ENCODE measurements at regions not wholly inside any gene's neighbourhood (a gene's known extent, or its start where the extent isn't known, plus 50 kb on each side); places are given as distances from the start of the nearest gene placed in this dataset.
"Not testable (repeated sequence)": the region's sequence is repeated elsewhere in the genome, so short reads cannot be mapped to it uniquely, and the experiment has no call there.

DNA sequence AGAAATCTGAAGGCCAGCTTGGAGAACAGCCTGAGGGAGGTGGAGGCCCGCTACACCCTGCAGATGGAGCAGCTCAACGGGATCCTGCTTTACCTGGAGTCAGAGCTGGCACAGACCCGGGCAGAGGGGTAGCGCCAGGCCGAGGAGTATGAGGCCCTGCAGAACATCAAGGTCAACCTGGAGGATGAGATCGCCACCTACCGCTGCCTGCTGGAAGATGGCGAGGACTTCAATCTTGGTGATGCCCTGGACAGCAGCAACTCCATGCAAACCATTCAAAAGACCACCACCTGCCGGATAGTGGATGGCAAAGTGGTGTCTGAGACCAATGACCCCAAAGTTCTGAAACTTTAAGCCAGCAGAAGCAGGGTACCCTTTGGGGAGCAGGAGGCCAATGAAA, 318.4 kb downstream of the ZFHX3 start:
- not testable (repeated sequence) for DNase-seq

DNA sequence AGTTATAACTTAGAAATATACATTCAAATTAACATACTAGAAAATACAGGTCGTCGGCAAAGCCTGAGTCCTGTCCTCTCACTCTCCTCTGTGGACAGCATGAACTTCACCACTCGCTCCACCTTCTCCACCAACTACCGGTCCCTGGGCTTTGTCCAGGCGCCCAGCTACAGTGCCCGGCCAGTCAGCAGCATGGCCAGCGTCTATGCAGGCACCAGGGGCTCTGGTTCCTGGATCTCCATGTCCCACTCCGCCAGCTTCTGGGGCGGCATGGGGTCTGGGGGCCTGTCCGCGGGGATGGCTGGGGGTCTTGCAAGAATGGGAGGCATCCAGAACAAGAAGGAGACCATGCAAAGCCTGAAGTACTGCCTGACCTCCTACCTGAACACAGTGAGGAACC, 319.4 kb downstream of the ZFHX3 start:
- no peak for DNase-seq

DNA sequence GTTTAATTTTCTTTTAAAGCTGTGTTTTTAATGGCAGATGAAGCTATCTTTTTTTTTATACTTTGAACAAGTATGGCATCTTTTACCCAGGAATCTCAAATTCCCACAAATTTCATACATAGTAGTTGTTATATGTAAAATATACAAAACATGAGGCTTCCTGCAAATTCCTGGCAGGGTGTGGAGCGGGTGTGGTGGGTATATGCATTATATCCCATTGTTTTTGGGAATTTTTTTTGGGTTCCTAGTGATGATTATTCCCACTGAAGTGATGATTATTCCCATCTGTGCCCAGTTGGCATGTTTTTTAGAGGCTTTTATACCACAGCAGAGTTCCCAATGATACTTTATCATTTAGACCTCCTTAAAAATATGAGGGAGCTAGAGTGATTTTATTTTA, 320.4 kb downstream of the ZFHX3 start:
- no peak for DNase-seq

DNA sequence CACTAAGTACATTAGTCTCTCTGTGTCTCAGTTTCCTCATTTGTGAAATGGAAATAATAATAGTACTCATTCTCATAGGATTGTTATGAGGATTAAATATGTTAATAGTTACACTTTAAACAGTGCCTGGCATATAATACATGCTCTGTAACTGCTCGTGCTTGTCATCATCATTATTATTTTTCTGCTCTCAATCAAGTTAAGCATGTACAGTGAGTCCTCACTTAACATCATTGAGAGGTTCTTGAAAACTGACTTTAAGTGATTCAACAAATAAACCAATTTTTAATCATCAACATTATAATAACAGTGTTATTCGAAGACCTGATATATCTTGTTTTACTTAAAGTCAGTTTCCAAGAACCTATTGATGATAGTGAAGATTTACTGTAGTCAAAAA, 322.3 kb downstream of the ZFHX3 start:
- no peak for DNase-seq

DNA sequence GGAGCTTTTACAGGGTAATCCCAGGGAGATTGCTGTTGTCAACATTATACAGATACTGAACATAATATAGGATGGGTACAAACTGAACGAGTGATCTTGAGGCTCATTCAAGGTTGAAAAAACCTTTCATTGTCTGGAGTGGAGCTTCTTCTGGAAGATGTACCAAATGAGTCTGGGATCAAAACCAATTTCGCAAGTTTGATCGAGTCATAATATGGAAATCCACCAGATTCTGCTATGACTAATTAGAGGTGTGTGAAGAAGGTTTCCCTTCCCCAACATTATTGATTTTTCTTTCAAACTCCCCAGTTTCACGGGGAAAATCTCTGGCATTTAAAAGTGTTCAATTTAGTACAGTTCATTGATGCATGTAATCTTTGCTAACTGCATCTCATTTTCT, 324.1 kb downstream of the ZFHX3 start:
- no peak for DNase-seq

- no peak for DNase-seq
These were observed 325.4 kb downstream of the ZFHX3 start for GRCh38 chr16:72722552-72722951.

DNA sequence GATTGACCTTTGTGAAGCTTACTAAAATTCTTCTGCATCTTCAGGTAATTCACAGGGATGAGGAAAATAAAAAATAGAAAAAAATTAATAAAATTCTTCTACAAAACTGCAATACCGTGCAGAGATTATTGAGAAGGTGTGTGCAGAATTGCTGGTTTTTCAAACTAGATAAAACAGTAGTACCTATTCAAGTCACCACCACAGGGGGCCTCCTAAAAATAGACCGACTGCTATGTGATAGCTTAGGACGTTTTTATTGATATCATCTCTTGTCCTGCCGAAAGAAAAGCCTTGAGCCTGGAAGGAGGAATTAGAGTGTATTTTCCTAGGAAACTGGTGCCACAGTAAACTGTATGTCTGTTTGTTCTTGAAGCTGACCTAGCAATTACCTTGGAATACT, 325.9 kb downstream of the ZFHX3 start:
- no peak for DNase-seq

- DNase-seq = no peak
These were observed 332.7 kb downstream of the ZFHX3 start for GRCh38 chr16:72715267-72715666.

DNA sequence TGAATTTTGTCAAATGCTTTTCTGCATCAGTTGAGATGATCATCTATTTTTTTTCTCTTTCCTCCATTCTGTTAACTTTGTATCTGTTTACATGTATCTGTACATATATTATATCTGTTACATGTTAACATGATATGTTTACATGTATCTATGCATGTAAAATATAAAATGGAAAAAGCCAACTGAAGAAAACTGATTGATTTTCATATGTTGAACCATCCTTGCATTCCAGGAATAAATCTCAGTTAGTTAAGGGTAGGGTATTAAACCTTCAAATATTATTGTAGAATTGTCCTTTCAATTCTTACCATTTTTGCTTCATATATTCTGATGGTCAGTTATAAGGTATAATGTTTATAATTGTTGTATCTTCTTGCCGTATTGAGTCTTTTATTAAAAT, 336.1 kb downstream of the ZFHX3 start:
- DNase-seq = no peak

DNA sequence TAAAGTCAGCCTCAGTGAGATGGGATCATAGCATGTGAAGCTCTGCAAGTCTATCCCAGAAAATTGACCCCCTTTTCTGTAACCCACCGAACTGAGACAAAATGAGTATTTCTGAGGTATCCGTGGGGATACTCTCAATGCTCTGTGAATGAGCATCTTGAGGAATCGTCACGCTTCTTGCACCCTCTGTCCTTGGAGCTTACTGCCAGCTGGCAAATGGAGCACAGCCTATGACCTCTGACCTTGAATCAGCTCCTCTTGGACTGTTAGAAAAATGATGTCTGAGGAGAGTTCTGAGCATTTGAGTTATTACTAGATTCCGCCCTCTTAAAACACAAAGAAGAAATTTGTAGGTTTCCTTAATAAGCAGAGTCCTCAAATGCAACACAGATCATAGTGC, 342.1 kb downstream of the ZFHX3 start:
- DNase-seq = no peak

- DNase-seq = no peak
These were observed 343.1 kb downstream of the ZFHX3 start for GRCh38 chr16:72704746-72705372.

GRCh38 chr16:72689851-72690250, 358.1 kb downstream of the ZFHX3 start:
- no peak for DNase-seq

GRCh38 chr16:72680732-72681131, 367.2 kb downstream of the ZFHX3 start:
- DNase-seq = no peak

- DNase-seq = no peak
These were observed 368.1 kb downstream of the ZFHX3 start for GRCh38 chr16:72679856-72680255.

GRCh38 chr16:72677662-72678447, 370.1 kb downstream of the ZFHX3 start:
- DNase-seq = no peak

GRCh38 chr16:72673118-72673517, 374.8 kb downstream of the ZFHX3 start:
- no peak for DNase-seq

DNA sequence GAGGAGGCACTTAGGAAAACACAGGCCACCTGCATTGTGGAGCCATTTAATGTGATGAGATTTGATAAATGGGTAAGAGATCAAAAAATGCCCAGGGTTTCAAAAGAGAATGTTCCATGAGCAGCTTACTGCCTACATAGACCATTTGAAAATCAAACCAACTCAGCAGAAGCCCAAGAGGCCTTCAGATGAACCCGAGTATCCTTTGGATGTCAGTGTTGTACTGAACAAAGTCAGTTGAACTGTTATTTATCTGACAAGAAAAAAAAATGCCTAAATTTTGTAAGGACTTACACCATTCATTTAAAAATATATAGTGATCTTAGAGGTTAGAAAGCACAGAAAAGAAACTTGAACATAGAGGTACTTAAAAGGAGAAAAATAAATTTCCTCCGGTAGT, 381.7 kb downstream of the ZFHX3 start:
- DNase-seq = no peak

DNA sequence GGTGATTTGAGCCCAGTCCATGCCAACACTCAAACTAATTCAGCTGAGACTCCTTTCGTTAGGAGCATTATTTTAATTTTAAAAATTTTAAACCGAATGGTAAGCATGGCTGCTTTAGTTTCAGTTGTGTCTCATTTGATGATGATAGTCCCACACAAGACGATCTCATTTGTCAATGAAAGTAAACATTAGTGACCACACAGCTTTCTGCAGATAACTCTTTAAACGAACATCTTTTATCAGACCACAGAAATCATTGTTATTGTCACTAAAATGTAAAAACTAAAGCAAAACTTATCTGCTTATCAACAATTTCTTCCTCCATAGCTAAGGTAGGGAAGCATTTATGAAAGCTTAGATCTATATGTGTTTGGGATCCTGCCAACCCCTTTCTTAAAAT, 382.2 kb downstream of the ZFHX3 start:
- no peak for DNase-seq

GRCh38 chr16:72664509-72665408, 383.2 kb downstream of the ZFHX3 start:
- peak; percentile 99 for DNase-seq

GRCh38 chr16:72664056-72664508, 383.8 kb downstream of the ZFHX3 start:
- DNase-seq = no peak

DNA sequence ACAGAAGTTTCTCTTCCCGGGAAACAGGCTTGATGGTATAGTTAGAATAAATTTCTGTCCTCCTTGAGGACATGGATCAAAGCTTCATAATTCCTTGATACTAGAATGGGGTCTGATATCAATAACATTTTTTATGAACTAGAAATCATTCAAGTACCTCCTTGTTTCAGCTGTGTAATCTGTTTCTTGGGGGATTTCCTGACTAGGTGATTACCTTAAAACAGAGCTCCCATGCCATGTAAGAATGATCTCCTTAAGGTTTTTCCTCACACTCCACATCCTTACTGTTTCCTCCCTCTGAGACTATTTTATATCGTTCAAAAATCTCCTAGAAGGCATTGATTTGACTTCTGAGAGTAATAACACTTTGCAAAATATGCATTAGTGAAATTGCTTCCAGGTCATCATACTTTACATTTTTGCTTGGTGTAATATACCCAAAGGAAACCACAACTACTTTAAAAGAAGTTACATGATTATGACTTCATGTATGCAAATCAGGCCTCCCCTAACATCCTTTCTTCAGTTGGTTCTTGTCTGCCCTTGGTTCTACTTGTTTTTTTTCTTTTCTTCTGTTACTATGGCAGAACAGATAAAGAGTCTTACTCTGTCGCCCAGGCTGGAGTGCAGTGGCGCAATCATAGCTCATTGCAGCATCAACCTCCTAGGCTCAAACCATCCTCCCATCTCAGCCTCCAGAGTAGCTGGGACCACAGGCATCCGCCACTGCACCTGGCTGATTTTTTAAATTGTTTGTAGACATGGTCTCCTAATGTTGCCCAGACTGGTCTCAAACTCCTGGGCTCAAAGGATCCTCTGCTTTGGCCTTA, 388.8 kb downstream of the ZFHX3 start:
- DNase-seq = no peak

GRCh38 chr16:72657791-72658190, 390.1 kb downstream of the ZFHX3 start:
- DNase-seq = no peak

- DNase-seq = no peak
These were observed 390.8 kb downstream of the ZFHX3 start for GRCh38 chr16:72657164-72657563.
